Testis (tissue), 2 donors: ENCODE measurements at regions not wholly inside any gene's neighbourhood (a gene's known extent, or its start where the extent isn't known, plus 50 kb on each side); places are given as distances from the start of the nearest gene placed in this dataset.

Experiments
- CTCF ChIP-seq, 3 experiments: fragments of 450-650 bp in 2 of 3; fragments of 200-600 bp in 1 of 3; sonication (generic) in 1 of 3; IDR thresholded peaks; one replicate each; pipeline ENCODE4 v1.5.1; 2016 to 2019; ENCODE audit warnings: antibody characterized with exemption in 3 of 3, mild to moderate bottlenecking in 2 of 3, moderate library complexity in 1 of 3
- POLR2A ChIP-seq: fragments of 450-650 bp; IDR thresholded peaks from one replicate; pipeline ENCODE4 v1.6.1; 2017; ENCODE audit warnings: antibody characterized with exemption, mild to moderate bottlenecking, moderate library complexity

DNA sequence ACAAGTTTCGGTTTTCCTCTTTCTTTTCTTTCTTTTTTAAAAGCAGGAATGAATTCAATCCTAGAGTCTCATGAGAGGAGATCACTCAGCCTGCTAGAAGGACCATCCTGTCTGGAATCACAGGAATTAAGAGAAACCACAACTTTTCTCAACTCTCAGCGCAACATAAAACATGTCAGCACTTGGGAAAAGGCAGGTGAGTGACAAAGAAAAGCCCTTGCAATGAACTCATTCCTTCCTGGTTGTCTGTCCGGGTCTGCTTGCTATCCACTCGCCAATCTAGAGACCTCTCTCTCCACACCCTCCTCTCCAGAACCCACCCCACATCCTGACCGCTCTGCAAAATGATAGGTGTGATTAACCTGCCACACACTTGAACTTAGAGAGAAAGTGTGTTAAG is 253.8 kb downstream of the LY86 start:
- TF ChIP-seq CTCF (IDR thresholded peaks at IDR 0.05) (no peak), POLR2A (no peak)
